K562 (cell line): ENCODE measurements at regions not wholly inside any gene's neighbourhood (a gene's known extent, or its start where the extent isn't known, plus 50 kb on each side); places are given as distances from the start of the nearest gene placed in this dataset.

Source experiments
- CTCF ChIP-seq, 3 experiments: IDR thresholded peaks in 2 of 3; conservative IDR thresholded peaks in 1 of 3; 2 replicates each; pipeline ENCODE4 v1.5.1; 2011 to 2012; ENCODE audit warnings: low read length in 3 of 3, mild to moderate bottlenecking in 3 of 3, control low read depth in 2 of 3, improper control_type of control experiment in 1 of 3, inconsistent platforms in 1 of 3, low read depth in 1 of 3, mixed read lengths in 1 of 3, moderate library complexity in 1 of 3; ENCODE audit not compliant: insufficient read depth in 2 of 3
- NR3C1 ChIP-seq: sonication (generic); formaldehyde crosslinking; IDR thresholded peaks from 2 replicates; pipeline ENCODE4 v1.8.1; 2022; ENCODE audit warnings: missing genetic modification reagents
- TCF7 ChIP-seq: sonication (generic); IDR thresholded peaks from 2 replicates; pipeline ENCODE4 v1.6.1; 2016; ENCODE audit warnings: antibody characterized with exemption, borderline replicate concordance
- ZBTB26 ChIP-seq: fragments of 450-650 bp; formaldehyde crosslinking; IDR thresholded peaks from 2 replicates; pipeline ENCODE4 v1.4.0; 2022; ENCODE audit warnings: missing genetic modification characterization
- ZNF311 ChIP-seq: fragments of 250-450 bp; sonication (Bioruptor Pico); IDR thresholded peaks from 2 replicates; pipeline ENCODE4 v1.4.0; 2020; ENCODE audit warnings: mild to moderate bottlenecking, moderate library complexity
- ZNF644 ChIP-seq: fragments of 200-800 bp; sonication (Bioruptor generic); IDR thresholded peaks from 2 replicates; pipeline ENCODE4 v1.6.1; 2016; ENCODE audit warnings: low read depth, missing genetic modification characterization, missing compliant biosample characterization
- TF ChIP-seq, protein P1 (sequence below): sonication (generic); formaldehyde crosslinking; IDR thresholded peaks from 2 replicates; pipeline ENCODE4 v1.8.1; 2023; ENCODE audit warnings: mild to moderate bottlenecking, missing genetic modification reagents
- TF ChIP-seq, protein P2 (sequence below), 2 experiments: fragments of 450-650 bp in 1 of 2; sonication (generic) in 1 of 2; formaldehyde crosslinking; conservative IDR thresholded peaks; 2 replicates each; pipeline versions ENCODE4 v1.4.0 to v1.8.1; 2020 to 2022; ENCODE audit warnings: mild to moderate bottlenecking in 1 of 2, missing genetic modification reagents in 1 of 2

DNA sequence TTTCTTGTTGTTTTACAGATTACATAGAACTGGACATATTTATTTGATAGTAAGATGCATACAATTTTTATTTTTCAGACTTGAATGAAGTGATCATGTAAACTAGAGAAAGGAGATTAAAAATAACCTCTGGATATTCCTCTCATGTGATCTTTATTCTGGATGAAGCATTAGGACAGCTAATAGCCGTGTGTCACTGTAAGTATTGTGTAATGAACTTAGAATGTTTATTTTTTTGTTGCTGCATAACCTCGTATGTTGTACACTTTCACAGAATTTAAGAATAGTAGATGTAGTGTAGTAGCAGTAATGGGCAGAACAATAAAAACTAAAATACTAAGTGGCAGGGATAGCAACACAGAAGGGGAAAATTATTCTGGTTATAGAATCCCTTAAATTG lies 2094.5 kb upstream of the TENM3 start:
- TF ChIP-seq ZNF644 (tag): no peak
- TF ChIP-seq NR3C1 (CRISPR knock-in tag): no peak
- TF ChIP-seq, protein P1, sequence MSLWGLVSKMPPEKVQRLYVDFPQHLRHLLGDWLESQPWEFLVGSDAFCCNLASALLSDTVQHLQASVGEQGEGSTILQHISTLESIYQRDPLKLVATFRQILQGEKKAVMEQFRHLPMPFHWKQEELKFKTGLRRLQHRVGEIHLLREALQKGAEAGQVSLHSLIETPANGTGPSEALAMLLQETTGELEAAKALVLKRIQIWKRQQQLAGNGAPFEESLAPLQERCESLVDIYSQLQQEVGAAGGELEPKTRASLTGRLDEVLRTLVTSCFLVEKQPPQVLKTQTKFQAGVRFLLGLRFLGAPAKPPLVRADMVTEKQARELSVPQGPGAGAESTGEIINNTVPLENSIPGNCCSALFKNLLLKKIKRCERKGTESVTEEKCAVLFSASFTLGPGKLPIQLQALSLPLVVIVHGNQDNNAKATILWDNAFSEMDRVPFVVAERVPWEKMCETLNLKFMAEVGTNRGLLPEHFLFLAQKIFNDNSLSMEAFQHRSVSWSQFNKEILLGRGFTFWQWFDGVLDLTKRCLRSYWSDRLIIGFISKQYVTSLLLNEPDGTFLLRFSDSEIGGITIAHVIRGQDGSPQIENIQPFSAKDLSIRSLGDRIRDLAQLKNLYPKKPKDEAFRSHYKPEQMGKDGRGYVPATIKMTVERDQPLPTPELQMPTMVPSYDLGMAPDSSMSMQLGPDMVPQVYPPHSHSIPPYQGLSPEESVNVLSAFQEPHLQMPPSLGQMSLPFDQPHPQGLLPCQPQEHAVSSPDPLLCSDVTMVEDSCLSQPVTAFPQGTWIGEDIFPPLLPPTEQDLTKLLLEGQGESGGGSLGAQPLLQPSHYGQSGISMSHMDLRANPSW (CRISPR knock-in tag): no peak
- no peak for TF ChIP-seq TCF7
- no peak for TF ChIP-seq ZBTB26 (CRISPR knock-in tag)
- TF ChIP-seq, protein P2, sequence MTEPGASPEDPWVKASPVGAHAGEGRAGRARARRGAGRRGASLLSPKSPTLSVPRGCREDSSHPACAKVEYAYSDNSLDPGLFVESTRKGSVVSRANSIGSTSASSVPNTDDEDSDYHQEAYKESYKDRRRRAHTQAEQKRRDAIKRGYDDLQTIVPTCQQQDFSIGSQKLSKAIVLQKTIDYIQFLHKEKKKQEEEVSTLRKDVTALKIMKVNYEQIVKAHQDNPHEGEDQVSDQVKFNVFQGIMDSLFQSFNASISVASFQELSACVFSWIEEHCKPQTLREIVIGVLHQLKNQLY (CRISPR knock-in tag; conservative IDR thresholded peaks at IDR 0.05): no peak
- no peak for TF ChIP-seq ZNF311 (CRISPR knock-in tag)
- no peak for TF ChIP-seq CTCF (IDR thresholded peaks at IDR 0.05 in 2 of 3, conservative IDR thresholded peaks at IDR 0.05 in 1 of 3; ENCODE audit: insufficient read depth in 2 of 3, low read depth in 1 of 3, low read length in 3 of 3)
